Stomach (tissue), 4 donors: ENCODE measurements at regions not wholly inside any gene's neighbourhood (a gene's known extent, or its start where the extent isn't known, plus 50 kb on each side); places are given as distances from the start of the nearest gene placed in this dataset.

Source experiments
- CTCF ChIP-seq, 7 experiments: fragments of 450-650 bp in 4 of 7; fragments of 200-600 bp in 3 of 7; sonication (generic) in 3 of 7; IDR thresholded peaks; one replicate each; pipeline ENCODE4 v1.5.1; 2016 to 2019; ENCODE audit warnings: antibody characterized with exemption in 7 of 7, control low read depth in 2 of 7, mild to moderate bottlenecking in 1 of 7
- EP300 ChIP-seq: sonication (generic); formaldehyde crosslinking; IDR thresholded peaks from one replicate; pipeline ENCODE4 v1.6.1; 2017; ENCODE audit warnings: antibody characterized with exemption
- POLR2A ChIP-seq, 4 donors: fragments of 450-650 bp; IDR thresholded peaks; one replicate each; pipeline ENCODE4 v1.6.1; 2016; ENCODE audit warnings: antibody characterized with exemption in 4 of 4, control low read depth in 2 of 4, mild to moderate bottlenecking in 1 of 4, moderate library complexity in 1 of 4
- POLR2AphosphoS5 ChIP-seq, 3 donors: sonication (generic); formaldehyde crosslinking; IDR thresholded peaks; one replicate each; pipeline ENCODE4 v1.6.1; 2016; ENCODE audit warnings: antibody characterized with exemption in 3 of 3

- TF ChIP-seq CTCF (IDR thresholded peaks at IDR 0.05) (no peak), POLR2A (IDR thresholded peaks at IDR 0.05) (no peak), EP300 (no peak), POLR2AphosphoS5 (IDR thresholded peaks at IDR 0.05) (no peak)
Measured at GRCh38 chr11:82194521-82194920, 539.1 kb downstream of the FAM181B start.
